SK-N-SH treated with all-trans-retinoic acid at 6 μM for 48 hours (cell line): ENCODE measurements at regions not wholly inside any gene's neighbourhood (a gene's known extent, or its start where the extent isn't known, plus 50 kb on each side); places are given as distances from the start of the nearest gene placed in this dataset.

Source experiments
- ATAC-seq: fragments of 200-7000 bp; cut with Tn5 transposase; 3 replicates; pipeline ENCODE4 v1.9.1; 2020; ENCODE audit warnings: mild to moderate bottlenecking, moderate library complexity
- ARNTL ChIP-seq: fragments of 450-650 bp; formaldehyde crosslinking; IDR thresholded peaks from 2 replicates; pipeline ENCODE4 v1.5.0; 2020; ENCODE audit warnings: low read depth, mild to moderate bottlenecking, moderate library complexity, borderline replicate concordance
- BACH2 ChIP-seq: fragments of 250-450 bp; sonication (Bioruptor Pico); IDR thresholded peaks from 2 replicates; pipeline ENCODE4 v1.9.0; 2021; ENCODE audit warnings: mild to moderate bottlenecking, borderline replicate concordance
- CSDC2 ChIP-seq: fragments of 250-450 bp; sonication (Bioruptor Pico); IDR thresholded peaks from 2 replicates; pipeline ENCODE4 v1.5.0; 2020; ENCODE audit warnings: mild to moderate bottlenecking, moderate library complexity
- CSRNP3 ChIP-seq: fragments of 250-450 bp; sonication (Bioruptor Pico); IDR thresholded peaks from 2 replicates; pipeline ENCODE4 v1.5.1; 2021; ENCODE audit warnings: mild to moderate bottlenecking, moderate library complexity
- ESRRG ChIP-seq: fragments of 250-450 bp; sonication (Bioruptor Pico); IDR thresholded peaks from 2 replicates; pipeline ENCODE4 v1.6.1; 2021; ENCODE audit warnings: mild to moderate bottlenecking
- GLIS3 ChIP-seq: fragments of 250-450 bp; sonication (Bioruptor Pico); IDR thresholded peaks from 2 replicates; pipeline ENCODE4 v1.5.0; 2020; ENCODE audit warnings: mild to moderate bottlenecking, moderate library complexity
- ISL1 ChIP-seq: fragments of 250-450 bp; sonication (Bioruptor Pico); IDR thresholded peaks from 2 replicates; pipeline ENCODE4 v2.1.2; 2022; ENCODE audit warnings: mild to moderate bottlenecking, moderate library complexity
- OSR1 ChIP-seq: fragments of 250-450 bp; sonication (Bioruptor Pico); IDR thresholded peaks from 2 replicates; pipeline ENCODE4 v1.8.0; 2022; ENCODE audit warnings: moderate library complexity, mild to moderate bottlenecking, inconsistent platforms
- PATZ1 ChIP-seq: fragments of 250-450 bp; sonication (Bioruptor Pico); IDR thresholded peaks from 2 replicates; pipeline ENCODE4 v1.8.0; 2020; ENCODE audit warnings: mild to moderate bottlenecking, moderate library complexity, borderline replicate concordance
- POU6F1 ChIP-seq: fragments of 250-450 bp; sonication (Bioruptor Pico); IDR thresholded peaks from 2 replicates; pipeline ENCODE4 v1.8.0; 2021; ENCODE audit warnings: low read depth, mild to moderate bottlenecking, moderate library complexity, borderline replicate concordance
- PPARA ChIP-seq: fragments of 250-450 bp; sonication (Bioruptor Pico); IDR thresholded peaks from 2 replicates; pipeline ENCODE4 v1.5.0; 2020; ENCODE audit warnings: mild to moderate bottlenecking, borderline replicate concordance
- RARB ChIP-seq: fragments of 250-450 bp; sonication (Bioruptor Pico); IDR thresholded peaks from 2 replicates; pipeline ENCODE4 v1.8.0; 2021; ENCODE audit warnings: mild to moderate bottlenecking, moderate library complexity
- SNAI2 ChIP-seq: fragments of 250-450 bp; sonication (Bioruptor Pico); IDR thresholded peaks from 2 replicates; pipeline ENCODE4 v1.5.0; 2020; ENCODE audit warnings: mild to moderate bottlenecking, moderate library complexity
- TCF4 ChIP-seq: fragments of 250-450 bp; sonication (Bioruptor Pico); IDR thresholded peaks from 2 replicates; pipeline ENCODE4 v1.8.0; 2021; ENCODE audit warnings: mild to moderate bottlenecking, moderate library complexity, borderline replicate concordance
- TOX ChIP-seq: fragments of 250-450 bp; sonication (Bioruptor Pico); IDR thresholded peaks from 2 replicates; pipeline ENCODE4 v1.8.0; 2021; ENCODE audit warnings: mild to moderate bottlenecking, moderate library complexity, borderline replicate concordance
- ZC3H10 ChIP-seq: fragments of 250-450 bp; sonication (Bioruptor Pico); IDR thresholded peaks from 2 replicates; pipeline ENCODE4 v1.5.1; 2021; ENCODE audit warnings: mild to moderate bottlenecking, moderate library complexity
- ZFP3 ChIP-seq: fragments of 250-450 bp; sonication (Bioruptor Pico); IDR thresholded peaks from 2 replicates; pipeline ENCODE4 v1.5.0; 2020; ENCODE audit warnings: mild to moderate bottlenecking, moderate library complexity
- ZFP30 ChIP-seq: fragments of 450-650 bp; formaldehyde crosslinking; IDR thresholded peaks from 2 replicates; pipeline ENCODE4 v1.5.0; 2022; ENCODE audit warnings: mild to moderate bottlenecking, moderate library complexity
- ZNF565 ChIP-seq: fragments of 450-650 bp; formaldehyde crosslinking; conservative IDR thresholded peaks from 2 replicates; pipeline ENCODE4 v1.5.0; 2020; ENCODE audit warnings: low read depth, mild to moderate bottlenecking, moderate library complexity
- ZNF70 ChIP-seq: fragments of 450-650 bp; formaldehyde crosslinking; IDR thresholded peaks from 2 replicates; pipeline ENCODE4 v1.5.0; 2020; ENCODE audit warnings: mild to moderate bottlenecking, moderate library complexity
- ZNF8 ChIP-seq: fragments of 450-650 bp; formaldehyde crosslinking; IDR thresholded peaks from 2 replicates; pipeline ENCODE4 v1.5.0; 2020; ENCODE audit warnings: mild to moderate bottlenecking, moderate library complexity
- TF ChIP-seq, protein P1 (sequence below): fragments of 250-450 bp; sonication (Bioruptor Pico); IDR thresholded peaks from 2 replicates; pipeline ENCODE4 v1.5.0; 2020; ENCODE audit warnings: mild to moderate bottlenecking, moderate library complexity

DNA sequence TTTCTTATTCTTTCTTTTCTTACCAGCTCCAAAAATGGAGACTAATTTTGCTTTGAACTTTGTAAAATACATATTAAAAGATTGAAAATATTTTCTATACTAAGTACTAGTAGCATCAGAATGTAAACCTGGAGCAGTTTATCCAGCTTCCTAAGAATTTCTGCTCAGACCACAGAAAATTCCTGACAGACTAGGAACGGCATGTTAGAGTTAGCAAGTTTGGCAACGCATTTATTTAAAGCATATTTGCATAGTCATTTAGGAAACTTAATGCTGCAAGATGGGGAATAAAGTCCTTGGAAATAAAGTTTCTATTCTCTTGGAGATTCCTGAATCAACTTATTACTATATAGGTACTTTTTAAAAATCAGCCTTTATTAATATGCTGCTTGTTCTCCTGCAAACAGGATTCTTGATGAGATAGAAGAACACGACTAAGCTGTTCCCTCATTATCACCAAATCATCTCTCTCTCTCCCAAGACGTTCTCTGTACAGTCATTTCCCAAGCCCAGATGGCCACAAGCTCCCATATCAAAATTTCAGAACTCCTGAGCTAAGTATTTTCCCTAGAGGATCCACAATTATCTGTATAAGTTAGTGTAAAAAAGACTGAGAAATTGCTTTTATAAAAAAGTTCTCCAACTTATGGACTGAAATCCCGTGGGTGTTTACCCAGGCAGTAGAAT lies 305.8 kb upstream of the NEBL start:
- no peak for ATAC-seq
- no peak for TF ChIP-seq ZFP3 (CRISPR knock-in tag)
- TF ChIP-seq ESRRG (CRISPR knock-in tag), result no peak
- no peak for TF ChIP-seq RARB (CRISPR knock-in tag)
- TF ChIP-seq BACH2 (CRISPR knock-in tag), result no peak
- no peak for TF ChIP-seq SNAI2
- TF ChIP-seq GLIS3, result no peak
- no peak for TF ChIP-seq PPARA (CRISPR knock-in tag)
- no peak for TF ChIP-seq TOX
- TF ChIP-seq ARNTL (CRISPR knock-in tag), result no peak
- no peak for TF ChIP-seq POU6F1
- TF ChIP-seq ZFP30 (CRISPR knock-in tag), result no peak
- no peak for TF ChIP-seq PATZ1
- no peak for TF ChIP-seq CSRNP3 (CRISPR knock-in tag)
- TF ChIP-seq ZNF70 (CRISPR knock-in tag), result no peak
- no peak for TF ChIP-seq TCF4 (CRISPR knock-in tag)
- TF ChIP-seq CSDC2 (CRISPR knock-in tag), result no peak
- no peak for TF ChIP-seq ZNF565 (CRISPR knock-in tag)
- no peak for TF ChIP-seq ZNF8 (CRISPR knock-in tag)

DNA sequence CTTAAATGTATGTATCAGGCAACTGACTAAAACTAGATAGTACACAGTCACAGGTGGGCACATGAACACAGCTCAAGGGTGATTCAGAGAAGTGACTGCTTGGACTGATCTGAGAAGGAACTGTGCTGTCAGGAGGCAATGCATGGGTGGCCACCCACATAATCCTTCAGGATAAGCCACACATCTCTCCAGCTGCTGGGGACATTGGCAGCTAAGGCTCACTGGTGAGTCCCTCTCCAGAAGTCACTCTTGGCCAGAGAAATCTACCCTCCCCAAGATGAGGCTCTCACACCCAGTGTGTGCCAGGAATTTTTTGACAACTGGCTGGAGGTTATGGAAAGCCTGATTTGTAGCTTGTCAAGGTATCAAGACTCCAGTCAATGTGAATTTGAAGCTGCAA lies 302.4 kb upstream of the NEBL start:
- ATAC-seq, result no peak
- TF ChIP-seq PPARA (CRISPR knock-in tag), result no peak
- TF ChIP-seq ZNF565 (CRISPR knock-in tag), result no peak
- TF ChIP-seq ARNTL (CRISPR knock-in tag), result no peak
- TF ChIP-seq ZFP3 (CRISPR knock-in tag), result no peak
- no peak for TF ChIP-seq TOX
- TF ChIP-seq CSDC2 (CRISPR knock-in tag), result no peak
- TF ChIP-seq ZFP30 (CRISPR knock-in tag), result no peak
- TF ChIP-seq ZNF8 (CRISPR knock-in tag), result no peak
- no peak for TF ChIP-seq OSR1 (CRISPR knock-in tag)

- no peak for ATAC-seq
- TF ChIP-seq CSRNP3 (CRISPR knock-in tag), result no peak
- no peak for TF ChIP-seq PATZ1
- no peak for TF ChIP-seq ISL1 (CRISPR knock-in tag)
- TF ChIP-seq CSDC2 (CRISPR knock-in tag), result no peak
- no peak for TF ChIP-seq ZFP3 (CRISPR knock-in tag)
- TF ChIP-seq ZC3H10 (CRISPR knock-in tag), result no peak
- TF ChIP-seq, protein P1, sequence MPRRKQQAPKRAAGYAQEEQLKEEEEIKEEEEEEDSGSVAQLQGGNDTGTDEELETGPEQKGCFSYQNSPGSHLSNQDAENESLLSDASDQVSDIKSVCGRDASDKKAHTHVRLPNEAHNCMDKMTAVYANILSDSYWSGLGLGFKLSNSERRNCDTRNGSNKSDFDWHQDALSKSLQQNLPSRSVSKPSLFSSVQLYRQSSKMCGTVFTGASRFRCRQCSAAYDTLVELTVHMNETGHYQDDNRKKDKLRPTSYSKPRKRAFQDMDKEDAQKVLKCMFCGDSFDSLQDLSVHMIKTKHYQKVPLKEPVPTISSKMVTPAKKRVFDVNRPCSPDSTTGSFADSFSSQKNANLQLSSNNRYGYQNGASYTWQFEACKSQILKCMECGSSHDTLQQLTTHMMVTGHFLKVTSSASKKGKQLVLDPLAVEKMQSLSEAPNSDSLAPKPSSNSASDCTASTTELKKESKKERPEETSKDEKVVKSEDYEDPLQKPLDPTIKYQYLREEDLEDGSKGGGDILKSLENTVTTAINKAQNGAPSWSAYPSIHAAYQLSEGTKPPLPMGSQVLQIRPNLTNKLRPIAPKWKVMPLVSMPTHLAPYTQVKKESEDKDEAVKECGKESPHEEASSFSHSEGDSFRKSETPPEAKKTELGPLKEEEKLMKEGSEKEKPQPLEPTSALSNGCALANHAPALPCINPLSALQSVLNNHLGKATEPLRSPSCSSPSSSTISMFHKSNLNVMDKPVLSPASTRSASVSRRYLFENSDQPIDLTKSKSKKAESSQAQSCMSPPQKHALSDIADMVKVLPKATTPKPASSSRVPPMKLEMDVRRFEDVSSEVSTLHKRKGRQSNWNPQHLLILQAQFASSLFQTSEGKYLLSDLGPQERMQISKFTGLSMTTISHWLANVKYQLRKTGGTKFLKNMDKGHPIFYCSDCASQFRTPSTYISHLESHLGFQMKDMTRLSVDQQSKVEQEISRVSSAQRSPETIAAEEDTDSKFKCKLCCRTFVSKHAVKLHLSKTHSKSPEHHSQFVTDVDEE (CRISPR knock-in tag), result no peak
- no peak for TF ChIP-seq ZFP30 (CRISPR knock-in tag)
- TF ChIP-seq ZNF8 (CRISPR knock-in tag), result no peak
- TF ChIP-seq OSR1 (CRISPR knock-in tag), result no peak
- no peak for TF ChIP-seq PPARA (CRISPR knock-in tag)
- TF ChIP-seq TOX, result no peak
- TF ChIP-seq GLIS3, result no peak
- no peak for TF ChIP-seq ESRRG (CRISPR knock-in tag)
Observed at GRCh38 chr10:21197838-21198237, 300.7 kb upstream of the NEBL start.
